ENCODE measurements at regions not wholly inside any gene's neighbourhood (a gene's known extent, or its start where the extent isn't known, plus 50 kb on each side); places are given as distances from the start of the nearest gene placed in this dataset.

GRCh38 chr7:68280931-68281330, 1284.3 kb downstream of the TYW1 start:
- DNase-seq (ENCODE audit: low read depth in 2 of 2) = no peak

GRCh38 chr7:68288144-68288593, 1291.5 kb downstream of the TYW1 start:
- no peak for DNase-seq (ENCODE audit: low read depth in 2 of 2)

GRCh38 chr7:68291710-68292109, 1295.1 kb downstream of the TYW1 start:
- no peak for DNase-seq (ENCODE audit: low read depth in 2 of 2)

- DNase-seq (ENCODE audit: low read depth in 2 of 2) = no peak
Observed at GRCh38 chr7:68295386-68295785, 1298.8 kb downstream of the TYW1 start.

GRCh38 chr7:68304536-68304935, 1293.7 kb upstream of the AUTS2 start:
- DNase-seq (ENCODE audit: low read depth in 2 of 2) = no peak

- DNase-seq (ENCODE audit: low read depth in 2 of 2) = no peak
Observed at GRCh38 chr7:68306692-68307107, 1291.6 kb upstream of the AUTS2 start.

- DNase-seq (ENCODE audit: low read depth in 2 of 2) = no peak
Observed at GRCh38 chr7:68309271-68309670, 1289.0 kb upstream of the AUTS2 start.

GRCh38 chr7:68309806-68310205, 1288.5 kb upstream of the AUTS2 start:
- DNase-seq (ENCODE audit: low read depth in 2 of 2) = no peak

- no peak for DNase-seq (ENCODE audit: low read depth in 2 of 2)
Observed at GRCh38 chr7:68311958-68312357, 1286.3 kb upstream of the AUTS2 start.

GRCh38 chr7:68313806-68314205, 1284.5 kb upstream of the AUTS2 start:
- no peak for DNase-seq (ENCODE audit: low read depth in 2 of 2)

GRCh38 chr7:68314208-68314607, 1284.1 kb upstream of the AUTS2 start:
- no peak for DNase-seq (ENCODE audit: low read depth in 2 of 2)

- DNase-seq (ENCODE audit: low read depth in 2 of 2) = no peak
Observed at GRCh38 chr7:68317476-68317875, 1280.8 kb upstream of the AUTS2 start.

- DNase-seq (ENCODE audit: low read depth in 2 of 2) = no peak
Observed at GRCh38 chr7:68319061-68319460, 1279.2 kb upstream of the AUTS2 start.

GRCh38 chr7:68321076-68321639, 1277.1 kb upstream of the AUTS2 start:
- DNase-seq (ENCODE audit: low read depth in 2 of 2) = no peak

GRCh38 chr7:68321776-68322496, 1276.3 kb upstream of the AUTS2 start:
- DNase-seq (ENCODE audit: low read depth in 2 of 2) = no peak

GRCh38 chr7:68324621-68325020, 1273.7 kb upstream of the AUTS2 start:
- no peak for DNase-seq (ENCODE audit: low read depth in 2 of 2)

- DNase-seq (ENCODE audit: low read depth in 2 of 2) = no peak
Observed at GRCh38 chr7:68334216-68334615, 1264.1 kb upstream of the AUTS2 start.

GRCh38 chr7:68334636-68335272, 1263.5 kb upstream of the AUTS2 start:
- no peak for DNase-seq (ENCODE audit: low read depth in 2 of 2)

- no peak for DNase-seq (ENCODE audit: low read depth in 2 of 2)
Observed at GRCh38 chr7:68336594-68336993, 1261.7 kb upstream of the AUTS2 start.

GRCh38 chr7:68348401-68348800, 1249.9 kb upstream of the AUTS2 start:
- no peak for DNase-seq (ENCODE audit: low read depth in 2 of 2)

GRCh38 chr7:68362745-68363518, 1235.3 kb upstream of the AUTS2 start:
- DNase-seq (ENCODE audit: low read depth in 2 of 2) = no peak

GRCh38 chr7:68364886-68365625, 1233.2 kb upstream of the AUTS2 start:
- no peak for DNase-seq (ENCODE audit: low read depth in 2 of 2)
